Panc1 (cell line): ENCODE measurements at regions not wholly inside any gene's neighbourhood (a gene's known extent, or its start where the extent isn't known, plus 50 kb on each side); places are given as distances from the start of the nearest gene placed in this dataset.

Experiments
- ATAC-seq: fragments of 200-7000 bp; cut with Tn5 transposase; 2 replicates; pipeline ENCODE4 v1.9.1; 2020; ENCODE audit warnings: mild to moderate bottlenecking, moderate library complexity
- BruUV-seq: library from RNA; stranded (reverse); fragments of 400-500 nt; replicated peaks from 2 replicates; lab custom pipeline; 2021; lab: Mats Ljungman, UMichigan
- CTCF ChIA-PET: fragments of 300-600 bp; sonication (Branson Sonifier 250); formaldehyde crosslinking; loops from one replicate; lab custom pipeline; 2022; ENCODE audit warnings: antibody characterized with exemption; lab: Charles Lee
- POLR2A ChIA-PET: fragments of 300-600 bp; sonication (Branson Sonifier 250); formaldehyde crosslinking; loops from one replicate; lab custom pipeline; 2022; ENCODE audit warnings: antibody characterized with exemption; lab: Charles Lee
- DNase-seq: peaks from one replicate; pipeline ENCODE4 v3.0.0-alpha.2; 2010; ENCODE audit warnings: low read depth, low spot score
- H3K27ac ChIP-seq: 2 replicates; pipeline ENCODE4 v1.5.1; 2011; ENCODE audit warnings: mild to moderate bottlenecking, low read length, inconsistent platforms
- H3K27me3 ChIP-seq: fragments of 200-500 bp; sonication (Bioruptor generic); 2 replicates; pipeline ENCODE4 v1.6.0; 2014; ENCODE audit warnings: low read length, inconsistent platforms; ENCODE audit not compliant: control insufficient read depth, insufficient read depth
- H3K36me3 ChIP-seq: fragments of 200-500 bp; sonication (Bioruptor generic); 2 replicates; pipeline ENCODE4 v1.5.1; 2014; ENCODE audit warnings: inconsistent platforms, mild to moderate bottlenecking, low read length, moderate library complexity; ENCODE audit not compliant: control insufficient read depth, insufficient read depth
- H3K4me1 ChIP-seq: 2 replicates; pipeline ENCODE4 v1.5.1; 2011; ENCODE audit warnings: inconsistent platforms, mild to moderate bottlenecking, low read length, moderate library complexity; ENCODE audit not compliant: control insufficient read depth, insufficient read depth
- H3K4me3 ChIP-seq, 2 experiments: 2 replicates each; pipeline ENCODE4 v1.5.1; 2011 to 2012; ENCODE audit warnings: low read depth in 2 of 2, low read length in 2 of 2, mild to moderate bottlenecking in 2 of 2, inconsistent platforms in 1 of 2, moderate library complexity in 1 of 2
- H3K9me3 ChIP-seq: fragments of 200-500 bp; sonication (Bioruptor generic); 2 replicates; pipeline ENCODE4 v1.5.1; 2014; ENCODE audit warnings: low read depth, mild to moderate bottlenecking, inconsistent platforms, low read length, moderate library complexity; ENCODE audit not compliant: control insufficient read depth, insufficient read depth
- CTCF ChIP-seq: fragments of 450-650 bp; IDR thresholded peaks from 2 replicates; pipeline ENCODE4 v1.5.1; 2017; ENCODE audit warnings: mild to moderate bottlenecking
- POLR2AphosphoS5 ChIP-seq: IDR thresholded peaks from 2 replicates; pipeline ENCODE4 v1.6.1; 2012; ENCODE audit warnings: mild to moderate bottlenecking, low read depth, low read length, moderate library complexity
- REST ChIP-seq, 2 experiments: IDR thresholded peaks; 2 replicates each; pipeline ENCODE4 v1.6.1; 2011 to 2012; ENCODE audit warnings: low read depth in 2 of 2, control low read depth in 1 of 2, low read length in 1 of 2, mild to moderate bottlenecking in 1 of 2, moderate library complexity in 1 of 2; ENCODE audit not compliant: insufficient read depth in 1 of 2
- SIN3A ChIP-seq: IDR thresholded peaks from 2 replicates; pipeline ENCODE4 v1.6.1; 2012; ENCODE audit warnings: low read depth, mild to moderate bottlenecking, low read length, moderate library complexity, borderline replicate concordance; ENCODE audit not compliant: insufficient read depth
- TCF7L2 ChIP-seq: IDR thresholded peaks from 2 replicates; pipeline ENCODE4 v1.6.1; 2011; ENCODE audit warnings: mild to moderate bottlenecking, low read depth, low read length, inconsistent platforms
- in situ Hi-C: cut with HindIII; loops from 2 replicates; pipeline ENCODE4 v1.10.0; 2016; ENCODE audit warnings: low sequenced_read_pairs, low pct_unique_long_range_greater_than_20kb
- intact Hi-C: fragments of 100-400 bp; cut with micrococcal nuclease; formaldehyde crosslinking; loops from one replicate; pipeline ENCODE4 v1.10.0; 2022; ENCODE audit not compliant: unreplicated experiment

- ATAC-seq (no peak), DNase-seq (no peak)
- POLR2A ChIA-PET = no interaction called here
- Histone ChIP-seq H3K4me3 (no peak overlapping the region), H3K36me3 (no peaks in the 10 kb centered on the region), H3K27ac (no peak overlapping the region), H3K9me3 (no peaks in the 10 kb centered on the region), H3K4me1 (peaks cover 2% of the 10 kb centered on the region; the same call in 1 of the 2 replicates), H3K27me3 (no peaks in the 10 kb centered on the region)
- in situ Hi-C loops = no loop called here
- CTCF ChIA-PET = no interaction called here
- BruUV-seq = no TSS peak
- intact Hi-C loops = no loop called here
- TF ChIP-seq SIN3A = no peak
- TF ChIP-seq TCF7L2 = no peak
- no peak for TF ChIP-seq CTCF
- TF ChIP-seq POLR2AphosphoS5 = no peak
- no peak for TF ChIP-seq REST (IDR thresholded peaks at IDR 0.05; ENCODE audit: insufficient read depth in 1 of 2, low read depth in 2 of 2, low read length in 1 of 2)
These were observed 55.8 kb upstream of the VIPR2 start for GRCh38 chr7:159200421-159200820.

- DNase-seq = no peak
- Histone ChIP-seq H3K27ac (no peak overlapping the region), H3K4me1 (peaks cover 2% of the 10 kb centered on the region; the same call in 1 of the 2 replicates), H3K4me3 (no peak overlapping the region), H3K36me3 (no peaks in the 10 kb centered on the region), H3K27me3 (no peaks in the 10 kb centered on the region), H3K9me3 (no peaks in the 10 kb centered on the region)
- ATAC-seq = no peak
- no peak for TF ChIP-seq TCF7L2
- TF ChIP-seq SIN3A = no peak
- intact Hi-C loops (no loop called here), in situ Hi-C loops (no loop called here)
- CTCF ChIA-PET = no interaction called here
- BruUV-seq = no TSS peak
- POLR2A ChIA-PET = no interaction called here
These were observed 53.5 kb upstream of the VIPR2 start for GRCh38 chr7:159198016-159198724.
